ENCODE measurements at regions not wholly inside any gene's neighbourhood (a gene's known extent, or its start where the extent isn't known, plus 50 kb on each side); places are given as distances from the start of the nearest gene placed in this dataset.

DNA sequence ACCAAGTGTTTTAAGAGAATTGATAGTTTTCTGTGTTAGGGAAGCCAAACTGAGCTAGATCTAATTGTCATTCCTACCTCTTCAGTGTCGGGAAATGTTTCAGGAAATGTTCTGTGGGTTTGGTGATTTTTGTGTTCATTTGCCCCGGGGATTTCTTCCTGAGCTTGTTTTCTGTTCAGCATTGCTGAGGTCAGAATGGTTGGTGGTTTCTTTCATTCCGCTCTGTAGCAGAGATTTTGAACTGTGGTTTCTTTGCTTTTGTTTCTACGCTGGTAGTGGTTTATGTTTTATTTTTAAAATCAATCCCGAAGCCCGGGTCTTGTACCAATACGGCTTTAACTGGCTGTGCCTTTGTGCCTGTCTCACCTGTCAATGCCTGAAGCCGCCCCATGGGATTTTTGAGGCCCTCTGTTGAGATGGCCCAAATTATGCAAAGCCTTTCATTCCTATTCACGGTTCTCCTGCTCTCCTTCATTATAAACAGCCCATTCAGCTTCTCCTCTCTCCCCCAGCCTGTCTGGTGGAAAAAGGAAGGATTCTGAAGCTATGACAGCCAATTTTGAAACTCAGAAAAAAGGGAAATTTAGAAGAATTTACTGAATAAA, 417.2 kb upstream of the KAZN start:
- Histone ChIP-seq H3K9me3 (no peaks in the 10 kb centered on the region), H3K4me1 (peaks cover 13% of the 10 kb centered on the region), H3K36me3 (no peaks in the 10 kb centered on the region), H3K27me3 (no peaks in the 10 kb centered on the region), H3K27ac (no peak overlapping the region), H3K4me3 (no peak overlapping the region)
- DNase-seq (ENCODE audit: low spot score in 2 of 2) = no peak
- TF ChIP-seq POLR2AphosphoS5 (IDR thresholded peaks at IDR 0.05) (no peak), EP300 (IDR thresholded peaks at IDR 0.05) (no peak), POLR2A (IDR thresholded peaks at IDR 0.05) (no peak)
- TF ChIP-seq, protein P1, sequence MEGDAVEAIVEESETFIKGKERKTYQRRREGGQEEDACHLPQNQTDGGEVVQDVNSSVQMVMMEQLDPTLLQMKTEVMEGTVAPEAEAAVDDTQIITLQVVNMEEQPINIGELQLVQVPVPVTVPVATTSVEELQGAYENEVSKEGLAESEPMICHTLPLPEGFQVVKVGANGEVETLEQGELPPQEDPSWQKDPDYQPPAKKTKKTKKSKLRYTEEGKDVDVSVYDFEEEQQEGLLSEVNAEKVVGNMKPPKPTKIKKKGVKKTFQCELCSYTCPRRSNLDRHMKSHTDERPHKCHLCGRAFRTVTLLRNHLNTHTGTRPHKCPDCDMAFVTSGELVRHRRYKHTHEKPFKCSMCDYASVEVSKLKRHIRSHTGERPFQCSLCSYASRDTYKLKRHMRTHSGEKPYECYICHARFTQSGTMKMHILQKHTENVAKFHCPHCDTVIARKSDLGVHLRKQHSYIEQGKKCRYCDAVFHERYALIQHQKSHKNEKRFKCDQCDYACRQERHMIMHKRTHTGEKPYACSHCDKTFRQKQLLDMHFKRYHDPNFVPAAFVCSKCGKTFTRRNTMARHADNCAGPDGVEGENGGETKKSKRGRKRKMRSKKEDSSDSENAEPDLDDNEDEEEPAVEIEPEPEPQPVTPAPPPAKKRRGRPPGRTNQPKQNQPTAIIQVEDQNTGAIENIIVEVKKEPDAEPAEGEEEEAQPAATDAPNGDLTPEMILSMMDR (IDR thresholded peaks at IDR 0.05) = no peak
- WGBS = 43% methylated on average over 9 of the region's 9 CpGs

DNA sequence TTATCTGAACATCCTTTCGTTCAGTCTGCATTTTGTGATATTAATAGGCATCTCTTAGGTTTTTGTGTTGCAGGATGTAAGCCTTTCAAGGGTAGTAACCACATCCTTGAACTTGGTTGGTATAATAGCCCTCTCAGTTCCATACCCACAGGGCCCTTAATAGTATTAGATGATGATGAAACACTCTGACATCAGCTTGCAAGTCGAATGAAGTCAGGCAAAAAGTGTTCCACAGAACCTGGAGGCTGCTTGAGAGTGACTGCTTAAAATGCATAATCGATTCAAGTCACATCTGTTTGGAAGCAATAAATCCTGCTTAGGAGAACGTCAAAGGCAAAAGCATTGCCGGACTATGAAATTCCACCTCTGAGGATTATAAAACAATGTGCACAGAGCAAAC, 415.6 kb upstream of the KAZN start:
- WGBS = 79% methylated on average over 5 of the region's 5 CpGs
- DNase-seq (ENCODE audit: low spot score in 2 of 2) = no peak
- H3K9me3 ChIP-seq = no peaks in the 10 kb centered on the region
- no peak overlapping the region for H3K27ac ChIP-seq
- no peaks in the 10 kb centered on the region for H3K27me3 ChIP-seq
- H3K36me3 ChIP-seq = no peaks in the 10 kb centered on the region
- H3K4me1 ChIP-seq = peaks cover 13% of the 10 kb centered on the region
- TF ChIP-seq EP300 (IDR thresholded peaks at IDR 0.05) (no peak), POLR2AphosphoS5 (IDR thresholded peaks at IDR 0.05) (no peak), POLR2A (IDR thresholded peaks at IDR 0.05) (no peak)
- TF ChIP-seq, protein P1 (IDR thresholded peaks at IDR 0.05) = no peak
- H3K4me3 ChIP-seq = no peak overlapping the region

DNA sequence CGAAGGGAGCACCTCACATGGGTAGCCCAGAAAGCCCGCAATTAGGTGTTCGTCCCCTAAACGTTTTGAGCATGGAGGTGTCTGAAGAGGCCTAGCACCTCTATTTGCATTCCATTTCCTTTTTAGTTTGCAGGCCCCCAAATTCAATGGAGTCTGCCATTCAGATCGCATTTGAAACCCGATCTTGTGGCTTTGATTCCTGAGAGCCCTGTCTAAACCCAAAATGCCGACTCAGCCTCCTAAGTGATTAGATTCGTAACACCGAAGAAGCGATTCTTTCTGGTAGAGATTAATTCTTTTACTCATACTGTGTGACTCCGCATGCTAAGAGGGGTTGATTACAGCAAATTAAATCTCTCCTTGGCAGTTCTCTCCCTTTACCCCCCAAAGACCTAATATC, 415.2 kb upstream of the KAZN start:
- Histone ChIP-seq H3K27me3 (no peaks in the 10 kb centered on the region), H3K27ac (no peak overlapping the region), H3K4me1 (peaks cover 13% of the 10 kb centered on the region), H3K9me3 (no peaks in the 10 kb centered on the region), H3K4me3 (no peak overlapping the region), H3K36me3 (no peaks in the 10 kb centered on the region)
- WGBS = 87% methylated on average over 11 of the region's 11 CpGs
- TF ChIP-seq, protein P1 (IDR thresholded peaks at IDR 0.05) = no peak
- DNase-seq (ENCODE audit: low spot score in 2 of 2) = no peak

DNA sequence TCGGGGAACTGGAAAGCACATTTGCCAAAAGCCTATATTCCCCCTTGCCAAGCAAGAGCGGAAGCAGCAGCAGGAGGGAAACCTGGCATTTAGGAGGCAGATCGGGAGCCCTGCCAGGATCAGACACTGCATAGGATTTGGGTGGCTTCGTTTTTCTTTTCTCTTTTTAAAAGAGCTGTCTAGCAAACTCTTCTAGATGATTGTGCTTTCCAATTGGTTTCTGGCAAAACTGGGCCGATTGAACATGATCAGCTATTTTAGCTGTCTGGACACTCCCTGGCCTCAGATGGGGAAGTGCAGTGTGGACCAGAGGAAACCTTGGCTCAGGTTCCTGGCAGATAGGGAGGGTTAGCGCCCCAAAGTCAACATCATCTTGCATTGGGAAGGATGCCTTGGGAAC, 414.0 kb upstream of the KAZN start:
- Histone ChIP-seq H3K27me3 (no peaks in the 10 kb centered on the region), H3K9me3 (no peaks in the 10 kb centered on the region), H3K4me3 (no peak overlapping the region), H3K27ac (no peak overlapping the region), H3K36me3 (no peaks in the 10 kb centered on the region), H3K4me1 (peaks cover 13% of the 10 kb centered on the region)
- no peak for DNase-seq (ENCODE audit: low spot score in 2 of 2)
- TF ChIP-seq POLR2AphosphoS5 (IDR thresholded peaks at IDR 0.05) = no peak
- TF ChIP-seq, protein P1 (IDR thresholded peaks at IDR 0.05) = no peak
- no peak for TF ChIP-seq POLR2A (IDR thresholded peaks at IDR 0.05)
- TF ChIP-seq EP300 (IDR thresholded peaks at IDR 0.05) = no peak
- WGBS = 34% methylated on average over 6 of the region's 6 CpGs

DNA sequence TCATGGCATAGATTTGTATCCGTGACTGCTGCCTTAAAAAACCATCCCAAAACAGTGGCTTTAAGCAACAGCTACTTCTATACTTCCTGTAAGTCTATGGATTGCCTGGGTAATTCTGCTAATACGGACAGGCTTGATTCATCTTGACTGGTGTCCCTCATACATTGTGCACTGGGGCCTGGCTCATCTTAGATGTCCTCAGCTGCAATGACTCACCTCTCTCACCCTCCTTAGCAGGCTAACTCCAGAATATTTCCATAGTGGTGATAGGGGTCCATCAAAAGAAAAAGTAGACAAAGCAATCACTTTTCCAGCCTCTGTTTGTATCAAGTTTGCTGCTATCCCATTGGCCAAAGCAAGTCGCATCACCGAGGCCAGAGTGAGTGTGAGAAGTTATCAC, 409.1 kb upstream of the KAZN start:
- 87% methylated on average over 4 of the region's 4 CpGs for WGBS
- Histone ChIP-seq H3K4me3 (no peak overlapping the region), H3K9me3 (no peaks in the 10 kb centered on the region), H3K27ac (no peak overlapping the region), H3K27me3 (no peaks in the 10 kb centered on the region), H3K36me3 (no peaks in the 10 kb centered on the region), H3K4me1 (peaks cover 3% of the 10 kb centered on the region)
- no peak for DNase-seq (ENCODE audit: low spot score in 2 of 2)
- TF ChIP-seq, protein P1 (IDR thresholded peaks at IDR 0.05) = no peak
- TF ChIP-seq POLR2A (IDR thresholded peaks at IDR 0.05) = no peak
- TF ChIP-seq EP300 (IDR thresholded peaks at IDR 0.05) = no peak
- TF ChIP-seq POLR2AphosphoS5 (IDR thresholded peaks at IDR 0.05) = no peak
